H1 (cell line): ENCODE measurements at regions not wholly inside any gene's neighbourhood (a gene's known extent, or its start where the extent isn't known, plus 50 kb on each side); places are given as distances from the start of the nearest gene placed in this dataset.

ENCODE experiments used
- CTCF ChIA-PET: fragments of 300-600 bp; sonication (Branson Sonifier 250); formaldehyde crosslinking; loops from one replicate; lab custom pipeline; 2021; ENCODE audit not compliant: partially characterized antibody; lab: Charles Lee
- POLR2A ChIA-PET: fragments of 300-600 bp; sonication (Branson Sonifier 250); formaldehyde crosslinking; loops from one replicate; lab custom pipeline; 2021; ENCODE audit warnings: inconsistent platforms; ENCODE audit not compliant: partially characterized antibody; lab: Charles Lee
- DNase-seq, 2 experiments: peaks; one replicate each; pipeline versions ENCODE4 v3.0.0 to v3.0.0-alpha.2; 2010 to 2022; ENCODE audit warnings: low spot score in 2 of 2, low read depth in 1 of 2, mixed read lengths in 1 of 2
- FAIRE-seq: peaks from 2 replicates; lab custom pipeline; 2011; peaks lifted over from hg19 to GRCh38; lab: Jason Lieb, UNC
- H2AFZ ChIP-seq: 2 replicates; pipeline ENCODE4 v1.8.1; 2012; ENCODE audit warnings: low read length, inconsistent platforms
- H2AK5ac ChIP-seq: 2 replicates; pipeline ENCODE4 v1.6.1; 2013; ENCODE audit warnings: low read depth, low read length
- H2BK120ac ChIP-seq: replicated peaks from 2 replicates; pipeline ENCODE3; 2013; ENCODE audit warnings: low read depth, low read length, inconsistent platforms
- H2BK12ac ChIP-seq: 2 replicates; pipeline ENCODE4 v1.6.1; 2013; ENCODE audit warnings: low read depth, low read length
- H2BK15ac ChIP-seq: 2 replicates; pipeline ENCODE4 v1.6.1; 2013; ENCODE audit warnings: low read length
- H2BK20ac ChIP-seq: 2 replicates; pipeline ENCODE4 v1.6.1; 2013; ENCODE audit warnings: low read length
- H2BK5ac ChIP-seq: 2 replicates; pipeline ENCODE4 v1.6.1; 2013; ENCODE audit warnings: low read depth, low read length
- H3K14ac ChIP-seq: 2 replicates; pipeline ENCODE4 v1.6.1; 2013; ENCODE audit warnings: inconsistent platforms; ENCODE audit not compliant: insufficient read length
- H3K18ac ChIP-seq: 2 replicates; pipeline ENCODE4 v1.6.1; 2013; ENCODE audit warnings: low read length; ENCODE audit errors: extremely low read depth
- H3K23ac ChIP-seq: 2 replicates; pipeline ENCODE4 v1.6.1; 2013; ENCODE audit warnings: inconsistent platforms; ENCODE audit not compliant: insufficient read length
- H3K23me2 ChIP-seq: 2 replicates; pipeline ENCODE4 v1.6.1; 2013; ENCODE audit warnings: low read depth, low read length
- H3K27ac ChIP-seq: 2 replicates; pipeline ENCODE4 v1.6.1; 2011; ENCODE audit warnings: low read depth, low read length, inconsistent platforms
- H3K27me3 ChIP-seq, 4 experiments: replicated peaks in 1 of 4; 1 replicate in 1 of 4; 2 replicates in 3 of 4; pipeline versions ENCODE4 v1.6.1 to v1.8.1; 2011 to 2013; ENCODE audit warnings: low read length in 3 of 4, mild to moderate bottlenecking in 3 of 4, inconsistent platforms in 2 of 4, mixed read lengths in 2 of 4, moderate library complexity in 1 of 4; ENCODE audit not compliant: control insufficient read depth in 3 of 4, insufficient read depth in 3 of 4; ENCODE audit errors: extremely low read depth in 1 of 4
- H3K36me3 ChIP-seq, 4 experiments: 2 replicates each; pipeline versions ENCODE4 v1.6.1 to v1.8.1; 2011 to 2013; ENCODE audit warnings: mild to moderate bottlenecking in 4 of 4, low read length in 3 of 4, moderate library complexity in 2 of 4, control low read depth in 1 of 4, inconsistent platforms in 1 of 4; ENCODE audit not compliant: insufficient read depth in 4 of 4, control insufficient read depth in 2 of 4
- H3K4ac ChIP-seq: replicated peaks from 2 replicates; pipeline ENCODE3; 2013; ENCODE audit warnings: low read length, low read depth, mixed read lengths, inconsistent platforms; ENCODE audit not compliant: insufficient read length
- H3K4me1 ChIP-seq, 4 experiments: replicated peaks in 1 of 4; 1 replicate in 1 of 4; 2 replicates in 3 of 4; pipeline versions ENCODE4 v1.6.1 to v1.8.1; 2011 to 2013; ENCODE audit warnings: low read length in 3 of 4, inconsistent platforms in 2 of 4, mixed read lengths in 1 of 4; ENCODE audit not compliant: insufficient read depth in 4 of 4, control insufficient read depth in 3 of 4
- H3K4me2 ChIP-seq, 2 experiments: 2 replicates each; pipeline versions ENCODE4 v1.6.1 to v1.8.1; 2011 to 2013; ENCODE audit warnings: low read depth in 2 of 2, low read length in 2 of 2, control low read depth in 1 of 2, inconsistent platforms in 1 of 2, mild to moderate bottlenecking in 1 of 2; ENCODE audit not compliant: insufficient read depth in 1 of 2
- H3K4me3 ChIP-seq, 4 experiments: fragments of 200-600, 300-600 bp in 1 of 4; sonication (generic), shearing (Covaris generic), sonication (Bioruptor Twin) in 1 of 4; 2 replicates each; pipeline versions ENCODE4 v1.5.1 to v1.8.1; 2011 to 2016; ENCODE audit warnings: low read length in 4 of 4, low read depth in 3 of 4, control low read depth in 2 of 4, inconsistent platforms in 2 of 4, mild to moderate bottlenecking in 2 of 4, mixed read lengths in 1 of 4, moderate library complexity in 1 of 4; ENCODE audit not compliant: insufficient read depth in 2 of 4; ENCODE audit errors: extremely low read depth in 1 of 4
- H3K56ac ChIP-seq: replicated peaks from 2 replicates; pipeline ENCODE3; 2013; ENCODE audit warnings: low read depth, mild to moderate bottlenecking, mixed read lengths, low read length, inconsistent platforms; ENCODE audit not compliant: insufficient read length
- H3K79me1 ChIP-seq: 2 replicates; pipeline ENCODE4 v1.6.1; 2013; ENCODE audit warnings: low read depth, low read length, control low read depth
- H3K79me2 ChIP-seq, 2 experiments: 2 replicates each; pipeline versions ENCODE4 v1.6.1 to v1.8.1; 2012 to 2013; ENCODE audit warnings: low read length in 2 of 2, mild to moderate bottlenecking in 2 of 2, inconsistent platforms in 1 of 2; ENCODE audit not compliant: insufficient read depth in 2 of 2, control insufficient read depth in 1 of 2
- H3K9ac ChIP-seq, 4 experiments: replicated peaks in 1 of 4; 1 replicate in 1 of 4; 2 replicates in 3 of 4; pipeline versions ENCODE4 v1.6.1 to v1.8.1; 2011 to 2013; ENCODE audit warnings: low read depth in 3 of 4, low read length in 3 of 4, control low read depth in 2 of 4, mild to moderate bottlenecking in 2 of 4, moderate library complexity in 2 of 4, inconsistent platforms in 1 of 4; ENCODE audit errors: extremely low read depth in 1 of 4
- H3K9me3 ChIP-seq, 2 experiments: 2 replicates each; pipeline versions ENCODE4 v1.6.1 to v1.8.1; 2012 to 2013; ENCODE audit warnings: mild to moderate bottlenecking in 2 of 2, moderate library complexity in 2 of 2, control low read depth in 1 of 2, inconsistent platforms in 1 of 2, low read depth in 1 of 2, low read length in 1 of 2, mixed read lengths in 1 of 2; ENCODE audit not compliant: insufficient read depth in 2 of 2
- H4K20me1 ChIP-seq, 2 experiments: replicated peaks in 1 of 2; 2 replicates each; pipeline versions ENCODE3 to v1.8.1; 2011 to 2013; ENCODE audit warnings: inconsistent platforms in 2 of 2, low read length in 2 of 2, mild to moderate bottlenecking in 1 of 2; ENCODE audit not compliant: insufficient read depth in 2 of 2, control insufficient read depth in 1 of 2
- H4K5ac ChIP-seq: 2 replicates; pipeline ENCODE4 v1.6.1; 2013; ENCODE audit warnings: low read length, low read depth, mixed read lengths, inconsistent platforms; ENCODE audit not compliant: insufficient read length
- H4K8ac ChIP-seq: 2 replicates; pipeline ENCODE4 v1.8.0; 2013; ENCODE audit warnings: mild to moderate bottlenecking, moderate library complexity, low read length, inconsistent platforms; ENCODE audit not compliant: insufficient read depth; ENCODE audit errors: extremely low read depth
- H4K91ac ChIP-seq: replicated peaks from 2 replicates; pipeline ENCODE3; 2013; ENCODE audit warnings: low read length, mixed read lengths, inconsistent platforms; ENCODE audit not compliant: insufficient read length
- ASH2L ChIP-seq: fragments of 200-600, 300-600 bp; sonication (generic); IDR thresholded peaks from one replicate; pipeline ENCODE4 v1.7.1; 2017; ENCODE audit warnings: low read length
- ATF3 ChIP-seq: IDR thresholded peaks from 2 replicates; pipeline ENCODE4 v1.6.1; 2011; ENCODE audit warnings: low read depth, mild to moderate bottlenecking, low read length; ENCODE audit not compliant: insufficient read depth
- CHD2 ChIP-seq: IDR thresholded peaks from 2 replicates; pipeline ENCODE4 v1.6.1; 2012; ENCODE audit warnings: low read length, improper control_type of control experiment
- EP300 ChIP-seq, 2 experiments: IDR thresholded peaks; 1 replicate in 1 of 2; 2 replicates in 1 of 2; pipeline ENCODE4 v1.6.1; 2011 to 2012; ENCODE audit warnings: low read depth in 2 of 2, low read length in 2 of 2, mild to moderate bottlenecking in 2 of 2, borderline replicate concordance in 1 of 2, inconsistent platforms in 1 of 2, moderate library complexity in 1 of 2
- JUN ChIP-seq: IDR thresholded peaks from 2 replicates; pipeline ENCODE4 v1.6.1; 2011; ENCODE audit warnings: low read depth, mild to moderate bottlenecking, improper control_type of control experiment, low read length
- JUND ChIP-seq: IDR thresholded peaks from 2 replicates; pipeline ENCODE4 v1.6.1; 2011; ENCODE audit warnings: mild to moderate bottlenecking, improper control_type of control experiment, low read length
- NANOG ChIP-seq: IDR thresholded peaks from 2 replicates; pipeline ENCODE4 v1.6.1; 2011; ENCODE audit warnings: low read length, low read depth, mild to moderate bottlenecking, inconsistent platforms; ENCODE audit not compliant: insufficient read depth, poor library complexity, severe bottlenecking
- NRF1 ChIP-seq: IDR thresholded peaks from 2 replicates; pipeline ENCODE4 v1.6.1; 2011; ENCODE audit warnings: mild to moderate bottlenecking, low read depth, low read length, improper control_type of control experiment
- PHF8 ChIP-seq: fragments of 200-600 bp; sonication (generic); conservative IDR thresholded peaks from 2 replicates; pipeline ENCODE4 v1.7.1; 2012; ENCODE audit warnings: low read depth, mild to moderate bottlenecking, inconsistent platforms, low read length, moderate library complexity
- RFX5 ChIP-seq: IDR thresholded peaks from 2 replicates; pipeline ENCODE4 v1.6.1; 2011; ENCODE audit warnings: low read depth, low read length, improper control_type of control experiment, borderline replicate concordance
- SP2 ChIP-seq: IDR thresholded peaks from 2 replicates; pipeline ENCODE4 v1.6.1; 2012; ENCODE audit warnings: mild to moderate bottlenecking, low read length, inconsistent platforms
- SRF ChIP-seq: IDR thresholded peaks from 2 replicates; pipeline ENCODE4 v1.6.1; 2011; ENCODE audit warnings: mild to moderate bottlenecking, low read depth, low read length, moderate library complexity
- TCF12 ChIP-seq: IDR thresholded peaks from 2 replicates; pipeline ENCODE4 v1.6.1; 2011; ENCODE audit warnings: low read depth, mild to moderate bottlenecking, low read length
- TEAD4 ChIP-seq: IDR thresholded peaks from 2 replicates; pipeline ENCODE4 v1.6.1; 2012; ENCODE audit warnings: low read depth, low read length, inconsistent platforms, mixed read lengths
- WGBS, 2 experiments: shearing (Covaris generic) in 1 of 2; methylation state at CpG; one replicate each; pipeline versions ENCODE4 v1.1.6 to v1.1.7; 2013 to 2015; ENCODE audit warnings: low lambda C conversion rate in 2 of 2, mixed read lengths in 2 of 2, inconsistent platforms in 1 of 2, low coverage in 1 of 2, missing lambda C conversion rate in 1 of 2; ENCODE audit not compliant: insufficient replicate concordance in 2 of 2, insufficient coverage in 1 of 2, insufficient read length in 1 of 2; ENCODE audit errors: extremely low coverage in 1 of 2, missing lambda C conversion rate in 1 of 2; 5-methylcytosine and 5-hydroxymethylcytosine counted together

DNA sequence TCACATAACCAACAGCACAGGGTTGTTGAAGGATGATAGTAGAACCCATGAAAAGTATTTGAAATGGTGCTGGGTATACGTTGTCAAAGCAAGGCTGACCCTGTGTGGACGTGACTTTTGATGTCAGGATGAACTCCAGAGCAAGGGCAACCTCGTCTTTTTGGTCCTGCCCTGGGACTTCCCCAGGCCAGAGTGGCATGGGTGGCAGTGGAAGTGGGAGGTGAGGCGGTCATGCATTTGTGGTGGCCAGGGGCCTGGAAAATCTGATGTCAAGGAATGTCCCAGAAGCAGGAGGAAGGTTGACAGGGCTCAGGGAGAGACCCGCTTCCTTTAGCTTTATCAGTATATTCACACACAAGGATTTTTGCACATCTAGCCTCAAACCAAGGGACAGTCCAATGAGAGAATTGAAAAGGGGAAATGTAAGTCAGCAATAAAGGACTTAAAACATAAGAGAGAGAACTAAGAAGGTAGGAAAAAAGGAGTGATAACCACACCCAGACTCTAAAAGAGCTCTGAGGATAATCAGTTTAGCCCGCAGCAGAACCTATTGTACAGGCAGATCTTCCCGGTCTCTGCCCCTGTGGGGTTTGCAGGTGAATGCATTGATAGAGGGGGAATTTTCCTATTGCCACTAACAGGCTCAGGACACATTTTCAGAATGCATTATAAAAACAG, 98.8 kb upstream of the HDGFL1 start:
- no peak overlapping the region for H2BK15ac ChIP-seq
- no peak overlapping the region for H3K18ac ChIP-seq
- WGBS, 2 experiments: 83% methylated on average over 7 of the region's 7 CpGs; no CpG with 5 or more reads in 1 of the 2 experiments
- no peak overlapping the region for H2BK120ac ChIP-seq
- no peak overlapping the region for H3K4me2 ChIP-seq
- no peak overlapping the region for H3K9ac ChIP-seq
- H2BK5ac ChIP-seq: no peak overlapping the region
- H3K4me1 ChIP-seq: peaks cover 0 to 5% (median 4%) of the 10 kb centered on the region in 4 experiments; a peak in 3 of 7 replicates
- FAIRE-seq (no peak), DNase-seq (no peak)
- no peaks in the 10 kb centered on the region for H3K9me3 ChIP-seq
- H3K27me3 ChIP-seq: no peaks in the 10 kb centered on the region
- H3K23ac ChIP-seq: no peak overlapping the region
- no peak overlapping the region for H3K27ac ChIP-seq
- no peaks in the 10 kb centered on the region for H3K36me3 ChIP-seq
- H3K79me2 ChIP-seq: no peaks in the 10 kb centered on the region
- CTCF ChIA-PET: interaction anchor here (0.6 kb wide), 1 partner anchor 1112 kb away, joined by 3 read pairs; no protein-coding TSS in a partner anchor
- H3K4ac ChIP-seq: no peak overlapping the region
- H4K91ac ChIP-seq: no peak overlapping the region
- no peak overlapping the region for H2AK5ac ChIP-seq
- H4K5ac ChIP-seq: no peak overlapping the region
- H3K23me2 ChIP-seq: no peaks in the 10 kb centered on the region
- no peak overlapping the region for H3K4me3 ChIP-seq
- POLR2A ChIA-PET: no interaction called here
- H2BK20ac ChIP-seq: no peak overlapping the region
- no peak overlapping the region for H2AFZ ChIP-seq
- no peak overlapping the region for H4K8ac ChIP-seq
- no peak overlapping the region for H3K56ac ChIP-seq
- H4K20me1 ChIP-seq: no peaks in the 10 kb centered on the region
- H3K79me1 ChIP-seq: no peaks in the 10 kb centered on the region
- H2BK12ac ChIP-seq: peak overlapping the region; percentile 19; the same call in 1 of the 2 replicates
- H3K14ac ChIP-seq: no peak overlapping the region
- TF ChIP-seq PHF8: no peak
- no peak for TF ChIP-seq JUN
- TF ChIP-seq TEAD4: no peak
- no peak for TF ChIP-seq RFX5
- TF ChIP-seq EP300 (IDR thresholded peaks at IDR 0.05; ENCODE audit: borderline replicate concordance in 1 of 2, low read depth in 2 of 2, low read length in 2 of 2): no peak
- no peak for TF ChIP-seq TCF12
- TF ChIP-seq JUND: no peak
- no peak for TF ChIP-seq ASH2L
- no peak for TF ChIP-seq CHD2
- TF ChIP-seq ATF3: no peak
- no peak for TF ChIP-seq NANOG
- no peak for TF ChIP-seq NRF1
- no peak for TF ChIP-seq SP2
- no peak for TF ChIP-seq SRF
